ENCODE measurements at regions not wholly inside any gene's neighbourhood (a gene's known extent, or its start where the extent isn't known, plus 50 kb on each side); places are given as distances from the start of the nearest gene placed in this dataset.
"Not testable (repeated sequence)": the region's sequence is repeated elsewhere in the genome, so short reads cannot be mapped to it uniquely, and the experiment has no call there.

GRCh38 chr4:170413951-170414350, 324.2 kb upstream of the AADAT start:
- no peaks in the 10 kb centered on the region for H3K27me3 Mint-ChIP-seq
- no peak overlapping the region for H3K4me3 Mint-ChIP-seq
- DNase-seq (no peak), ATAC-seq (no peak)
- no peaks in the 10 kb centered on the region for H3K4me1 Mint-ChIP-seq
- no peak overlapping the region for H3K27ac Mint-ChIP-seq
- no peaks in the 10 kb centered on the region for H3K9me3 Mint-ChIP-seq

GRCh38 chr4:170400361-170400760, 310.6 kb upstream of the AADAT start:
- H3K27me3 Mint-ChIP-seq = no peaks in the 10 kb centered on the region
- H3K4me3 Mint-ChIP-seq = no peak overlapping the region
- no peak for ATAC-seq
- no peak for DNase-seq
- H3K9me3 Mint-ChIP-seq = peaks cover 11 to 13% of the 10 kb centered on the region in 2 donors
- no peaks in the 10 kb centered on the region for H3K4me1 Mint-ChIP-seq
- no peak overlapping the region for H3K27ac Mint-ChIP-seq

- Mint-ChIP-seq H3K4me1 (no peaks in the 10 kb centered on the region), H3K4me3 (no peak overlapping the region), H3K27me3 (no peaks in the 10 kb centered on the region), H3K27ac (no peak overlapping the region), H3K9me3 (peaks cover 11 to 13% of the 10 kb centered on the region in 2 donors)
- no peak for ATAC-seq
- DNase-seq = no peak
Measured at GRCh38 chr4:170399581-170400293, 310.0 kb upstream of the AADAT start.

GRCh38 chr4:170398218-170398617, 308.5 kb upstream of the AADAT start:
- Mint-ChIP-seq H3K27ac (no peak overlapping the region), H3K9me3 (peaks cover 7 to 8% of the 10 kb centered on the region in 2 donors), H3K27me3 (no peaks in the 10 kb centered on the region), H3K4me3 (no peak overlapping the region), H3K4me1 (no peaks in the 10 kb centered on the region)
- no peak for ATAC-seq
- DNase-seq = no peak

GRCh38 chr4:170395773-170396172, 306.0 kb upstream of the AADAT start:
- no peaks in the 10 kb centered on the region for H3K9me3 Mint-ChIP-seq
- H3K4me1 Mint-ChIP-seq = no peaks in the 10 kb centered on the region
- H3K4me3 Mint-ChIP-seq = no peak overlapping the region
- DNase-seq (no peak), ATAC-seq (no peak)
- no peaks in the 10 kb centered on the region for H3K27me3 Mint-ChIP-seq
- H3K27ac Mint-ChIP-seq = no peak overlapping the region

GRCh38 chr4:170391066-170391740, 301.4 kb upstream of the AADAT start:
- ATAC-seq (no peak), DNase-seq (no peak)
- no peaks in the 10 kb centered on the region for H3K4me1 Mint-ChIP-seq
- H3K4me3 Mint-ChIP-seq = no peak overlapping the region
- H3K9me3 Mint-ChIP-seq = peaks cover 0 to 7% of the 10 kb centered on the region in 2 donors
- H3K27me3 Mint-ChIP-seq = no peaks in the 10 kb centered on the region
- H3K27ac Mint-ChIP-seq = no peak overlapping the region

- DNase-seq (no peak), ATAC-seq (no peak)
- Mint-ChIP-seq H3K4me3 (no peak overlapping the region), H3K27me3 (no peaks in the 10 kb centered on the region), H3K4me1 (no peaks in the 10 kb centered on the region), H3K27ac (no peak overlapping the region), H3K9me3 (peaks cover 11 to 13% of the 10 kb centered on the region in 2 donors)
Measured at GRCh38 chr4:170389411-170389810, 299.7 kb upstream of the AADAT start.

- Mint-ChIP-seq H3K27me3 (no peaks in the 10 kb centered on the region), H3K9me3 (peaks cover 11 to 21% of the 10 kb centered on the region in 2 donors), H3K4me1 (no peaks in the 10 kb centered on the region), H3K27ac (no peak overlapping the region), H3K4me3 (no peak overlapping the region)
- no peak for DNase-seq
- ATAC-seq = no peak
Measured at GRCh38 chr4:170388255-170388654, 298.5 kb upstream of the AADAT start.

- Mint-ChIP-seq H3K27ac (no peak overlapping the region), H3K9me3 (peaks cover 11 to 28% of the 10 kb centered on the region in 2 donors), H3K4me3 (no peak overlapping the region), H3K27me3 (no peaks in the 10 kb centered on the region), H3K4me1 (no peaks in the 10 kb centered on the region)
- no peak for DNase-seq
- no peak for ATAC-seq
Measured at GRCh38 chr4:170386971-170387370, 297.2 kb upstream of the AADAT start.

GRCh38 chr4:170386511-170386910, 296.8 kb upstream of the AADAT start:
- peaks cover 11 to 32% of the 10 kb centered on the region in 2 donors for H3K9me3 Mint-ChIP-seq
- no peaks in the 10 kb centered on the region for H3K27me3 Mint-ChIP-seq
- DNase-seq = no peak
- no peak overlapping the region for H3K27ac Mint-ChIP-seq
- H3K4me1 Mint-ChIP-seq = no peaks in the 10 kb centered on the region
- H3K4me3 Mint-ChIP-seq = no peak overlapping the region
- ATAC-seq = no peak

- no peak for DNase-seq
Measured at GRCh38 chr4:170374770-170375169, 285.0 kb upstream of the AADAT start.

GRCh38 chr4:170348945-170349344, 259.2 kb upstream of the AADAT start:
- Mint-ChIP-seq H3K4me3 (no peak overlapping the region), H3K9me3 (peaks cover 0 to 5% of the 10 kb centered on the region in 2 donors), H3K27ac (no peak overlapping the region), H3K27me3 (no peaks in the 10 kb centered on the region), H3K4me1 (no peaks in the 10 kb centered on the region)
- DNase-seq = no peak
- ATAC-seq = no peak

More at GRCh38 chr4:170374770-170375169, 285.0 kb upstream of the AADAT start:
- ATAC-seq = no peak
- Mint-ChIP-seq H3K27me3 (no peaks in the 10 kb centered on the region), H3K4me1 (no peaks in the 10 kb centered on the region), H3K9me3 (peaks cover 0 to 5% of the 10 kb centered on the region in 2 donors), H3K4me3 (no peak overlapping the region), H3K27ac (no peak overlapping the region)

- H3K4me3 Mint-ChIP-seq, H3K9me3 Mint-ChIP-seq, H3K27me3 Mint-ChIP-seq, DNase-seq, ATAC-seq, H3K27ac Mint-ChIP-seq, H3K4me1 Mint-ChIP-seq: not testable (repeated sequence)
Measured at GRCh38 chr4:170347191-170347590, 257.4 kb upstream of the AADAT start.

- no peak overlapping the region for H3K4me3 Mint-ChIP-seq
- no peak for DNase-seq
- ATAC-seq = no peak
- no peaks in the 10 kb centered on the region for H3K27me3 Mint-ChIP-seq
- peaks cover 6 to 22% of the 10 kb centered on the region in 2 donors for H3K9me3 Mint-ChIP-seq
- H3K27ac Mint-ChIP-seq = no peak overlapping the region
- H3K4me1 Mint-ChIP-seq = no peaks in the 10 kb centered on the region
Measured at GRCh38 chr4:170339522-170339921, 249.8 kb upstream of the AADAT start.

GRCh38 chr4:170336238-170336775, 246.6 kb upstream of the AADAT start:
- H3K27me3 Mint-ChIP-seq = no peaks in the 10 kb centered on the region
- no peak for ATAC-seq

GRCh38 chr4:170325599-170325998, 235.8 kb upstream of the AADAT start:
- Mint-ChIP-seq H3K9me3 (peaks cover 24 to 35% of the 10 kb centered on the region in 2 donors), H3K4me1 (no peaks in the 10 kb centered on the region), H3K27me3 (no peaks in the 10 kb centered on the region), H3K27ac (no peak overlapping the region), H3K4me3 (no peak overlapping the region)
- no peak for DNase-seq
- ATAC-seq = no peak

More at GRCh38 chr4:170336238-170336775, 246.6 kb upstream of the AADAT start:
- Mint-ChIP-seq H3K27ac (peak overlapping the region in 1 of 2 donors; percentile 19), H3K4me3 (no peak overlapping the region), H3K4me1 (no peaks in the 10 kb centered on the region), H3K9me3 (peaks cover 6 to 22% of the 10 kb centered on the region in 2 donors)
- no peak for DNase-seq

Measured in stimulated activated naive CD8-positive, alpha-beta T cell treated with anti-CD3 and anti-CD28 coated beads, Interleukin-15, amount 100 ng/mL, for 72 hours (primary cell).